Fibroblast of peridontal ligament (primary cell): ENCODE measurements at regions not wholly inside any gene's neighbourhood (a gene's known extent, or its start where the extent isn't known, plus 50 kb on each side); places are given as distances from the start of the nearest gene placed in this dataset.
"Not testable (repeated sequence)": the region's sequence is repeated elsewhere in the genome, so short reads cannot be mapped to it uniquely, and the experiment has no call there.

Source experiments
- DNase-seq: peaks from one replicate; pipeline ENCODE4 v3.0.0-alpha.2; 2010; ENCODE audit errors: extremely low read depth

GRCh38 chr13:89212186-89212585 is 1541.0 kb downstream of the SLITRK5 start:
- DNase-seq, result no peak

- DNase-seq, result no peak
These were observed 1543.0 kb downstream of the SLITRK5 start for GRCh38 chr13:89214185-89214584.

- DNase-seq, result not testable (repeated sequence)
These were observed 1544.1 kb downstream of the SLITRK5 start for GRCh38 chr13:89215319-89215718.

GRCh38 chr13:89217813-89218212 is 1546.6 kb downstream of the SLITRK5 start:
- DNase-seq, result no peak

- no peak for DNase-seq
These were observed 1550.5 kb downstream of the SLITRK5 start for GRCh38 chr13:89221557-89222158.

GRCh38 chr13:89227356-89227755 is 1556.2 kb downstream of the SLITRK5 start:
- no peak for DNase-seq

- DNase-seq, result no peak
These were observed 1567.3 kb downstream of the SLITRK5 start for GRCh38 chr13:89238496-89238895.

GRCh38 chr13:89239361-89240127 is 1568.4 kb downstream of the SLITRK5 start:
- DNase-seq, result no peak

GRCh38 chr13:89255844-89256406 is 1584.8 kb downstream of the SLITRK5 start:
- DNase-seq, result no peak

GRCh38 chr13:89267734-89268133 is 1596.6 kb downstream of the SLITRK5 start:
- DNase-seq, result no peak

GRCh38 chr13:89269737-89270136 is 1598.6 kb downstream of the SLITRK5 start:
- DNase-seq, result no peak

GRCh38 chr13:89270736-89271135 is 1599.6 kb downstream of the SLITRK5 start:
- no peak for DNase-seq

GRCh38 chr13:89279374-89279773 is 1608.2 kb downstream of the SLITRK5 start:
- no peak for DNase-seq

- no peak for DNase-seq
These were observed 1610.2 kb downstream of the SLITRK5 start for GRCh38 chr13:89281331-89281730.

GRCh38 chr13:89282241-89282640 is 1611.1 kb downstream of the SLITRK5 start:
- no peak for DNase-seq

- DNase-seq, result no peak
These were observed 1616.2 kb downstream of the SLITRK5 start for GRCh38 chr13:89287381-89287780.

GRCh38 chr13:89294115-89294867 is 1623.1 kb downstream of the SLITRK5 start:
- no peak for DNase-seq

- DNase-seq, result no peak
These were observed 1636.1 kb downstream of the SLITRK5 start for GRCh38 chr13:89307278-89307677.

GRCh38 chr13:89310943-89311672 is 1639.9 kb downstream of the SLITRK5 start:
- no peak for DNase-seq

- peak; percentile 0 for DNase-seq
These were observed 1644.1 kb downstream of the SLITRK5 start for GRCh38 chr13:89315287-89315686.

- DNase-seq, result no peak
These were observed 1651.3 kb downstream of the SLITRK5 start for GRCh38 chr13:89322466-89322865.

GRCh38 chr13:89324582-89324981 is 1653.4 kb downstream of the SLITRK5 start:
- no peak for DNase-seq
